SU-DHL-6 (cell line): ENCODE measurements at regions not wholly inside any gene's neighbourhood (a gene's known extent, or its start where the extent isn't known, plus 50 kb on each side); places are given as distances from the start of the nearest gene placed in this dataset.

Experiments
- H2AFZ ChIP-seq: fragments of 200-600 bp; sonication (generic); 2 replicates; pipeline ENCODE4 v1.6.1; 2014; ENCODE audit warnings: low read depth, mild to moderate bottlenecking, moderate library complexity, mixed read lengths, antibody characterized with exemption, low read length; ENCODE audit not compliant: severe bottlenecking
- H3F3A ChIP-seq: fragments of 200-600 bp; shearing (Covaris generic); 2 replicates; pipeline ENCODE4 v1.6.0; 2016; ENCODE audit warnings: antibody characterized with exemption, mild to moderate bottlenecking; ENCODE audit not compliant: insufficient read depth
- H3K27ac ChIP-seq: fragments of 200-600 bp; sonication (generic); 2 replicates; pipeline ENCODE4 v1.5.1; 2016; ENCODE audit warnings: low read depth, mild to moderate bottlenecking, low read length, moderate library complexity, mixed read lengths
- H3K27me3 ChIP-seq: fragments of 200-600 bp; sonication (generic), shearing (Covaris generic); 2 replicates; pipeline ENCODE4 v1.6.0; 2014; ENCODE audit warnings: mild to moderate bottlenecking, low read length
- H3K36me3 ChIP-seq: fragments of 200-600 bp; sonication (generic); 2 replicates; pipeline ENCODE4 v1.6.1; 2014; ENCODE audit warnings: mild to moderate bottlenecking, low read length, mixed read lengths
- H3K4me2 ChIP-seq: fragments of 300-600, 200-600 bp; shearing (Covaris generic), sonication (generic); 2 replicates; pipeline ENCODE4 v1.6.0; 2014; ENCODE audit warnings: low read length, low read depth, mild to moderate bottlenecking; ENCODE audit not compliant: poor library complexity, severe bottlenecking
- H3K4me3 ChIP-seq: fragments of 200-600 bp; sonication (generic); 2 replicates; pipeline ENCODE4 v1.5.1; 2014; ENCODE audit warnings: antibody characterized with exemption, low read length, mild to moderate bottlenecking, mixed read lengths; ENCODE audit not compliant: insufficient read depth, poor library complexity, severe bottlenecking
- H3K79me2 ChIP-seq: fragments of 200-600 bp; sonication (generic); 2 replicates; pipeline ENCODE4 v1.6.1; 2014; ENCODE audit warnings: mild to moderate bottlenecking, low read length, moderate library complexity; ENCODE audit not compliant: insufficient read depth
- H3K9ac ChIP-seq: fragments of 200-600 bp; sonication (generic); 2 replicates; pipeline ENCODE4 v1.7.0; 2014; ENCODE audit warnings: mild to moderate bottlenecking, low read length
- H3K9me2 ChIP-seq: fragments of 200-600 bp; sonication (generic); replicated peaks from 2 replicates; pipeline ENCODE4 v1.6.1; 2014; ENCODE audit warnings: low read length; ENCODE audit not compliant: insufficient read depth
- H3K9me3 ChIP-seq: fragments of 200-600 bp; sonication (generic); 2 replicates; pipeline ENCODE4 v1.6.1; 2014; ENCODE audit warnings: low read length, mixed read lengths; ENCODE audit not compliant: insufficient read depth
- H4K20me1 ChIP-seq: fragments of 200-600 bp; sonication (generic); 2 replicates; pipeline ENCODE4 v1.6.1; 2014; ENCODE audit warnings: low read depth, mild to moderate bottlenecking, antibody characterized with exemption, low read length, moderate library complexity, mixed read lengths
- EZH2phosphoT487 ChIP-seq: fragments of 200-600 bp; sonication (generic), shearing (Covaris generic); conservative IDR thresholded peaks from 2 replicates; pipeline ENCODE4 v1.6.1; 2018; ENCODE audit warnings: mild to moderate bottlenecking, antibody characterized with exemption, low read length, moderate library complexity, mixed read lengths
- TF ChIP-seq, protein P1 (sequence below): fragments of 200-600 bp; sonication (generic); IDR thresholded peaks from one replicate; pipeline ENCODE4 v1.5.1; 2017; ENCODE audit warnings: antibody characterized with exemption, mild to moderate bottlenecking, low read length, moderate library complexity; ENCODE audit not compliant: insufficient read depth, poor library complexity, severe bottlenecking

- H2AFZ ChIP-seq = no peak overlapping the region
- H4K20me1 ChIP-seq = no peaks in the 10 kb centered on the region
- H3K27me3 ChIP-seq = no peaks in the 10 kb centered on the region
- no peak overlapping the region for H3K27ac ChIP-seq
- H3K9ac ChIP-seq = no peak overlapping the region
- H3K9me3 ChIP-seq = no peaks in the 10 kb centered on the region
- TF ChIP-seq, protein P1, sequence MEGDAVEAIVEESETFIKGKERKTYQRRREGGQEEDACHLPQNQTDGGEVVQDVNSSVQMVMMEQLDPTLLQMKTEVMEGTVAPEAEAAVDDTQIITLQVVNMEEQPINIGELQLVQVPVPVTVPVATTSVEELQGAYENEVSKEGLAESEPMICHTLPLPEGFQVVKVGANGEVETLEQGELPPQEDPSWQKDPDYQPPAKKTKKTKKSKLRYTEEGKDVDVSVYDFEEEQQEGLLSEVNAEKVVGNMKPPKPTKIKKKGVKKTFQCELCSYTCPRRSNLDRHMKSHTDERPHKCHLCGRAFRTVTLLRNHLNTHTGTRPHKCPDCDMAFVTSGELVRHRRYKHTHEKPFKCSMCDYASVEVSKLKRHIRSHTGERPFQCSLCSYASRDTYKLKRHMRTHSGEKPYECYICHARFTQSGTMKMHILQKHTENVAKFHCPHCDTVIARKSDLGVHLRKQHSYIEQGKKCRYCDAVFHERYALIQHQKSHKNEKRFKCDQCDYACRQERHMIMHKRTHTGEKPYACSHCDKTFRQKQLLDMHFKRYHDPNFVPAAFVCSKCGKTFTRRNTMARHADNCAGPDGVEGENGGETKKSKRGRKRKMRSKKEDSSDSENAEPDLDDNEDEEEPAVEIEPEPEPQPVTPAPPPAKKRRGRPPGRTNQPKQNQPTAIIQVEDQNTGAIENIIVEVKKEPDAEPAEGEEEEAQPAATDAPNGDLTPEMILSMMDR = no peak
- no peak for TF ChIP-seq EZH2phosphoT487
- H3F3A ChIP-seq = no peaks in the 10 kb centered on the region
- no peaks in the 10 kb centered on the region for H3K36me3 ChIP-seq
- no peak overlapping the region for H3K4me3 ChIP-seq
- H3K4me2 ChIP-seq = no peak overlapping the region
- no peaks in the 10 kb centered on the region for H3K79me2 ChIP-seq
- no peaks in the 10 kb centered on the region for H3K9me2 ChIP-seq
Observed at GRCh38 chr6:8785223-8785622, 349.9 kb upstream of the SLC35B3 start.

DNA sequence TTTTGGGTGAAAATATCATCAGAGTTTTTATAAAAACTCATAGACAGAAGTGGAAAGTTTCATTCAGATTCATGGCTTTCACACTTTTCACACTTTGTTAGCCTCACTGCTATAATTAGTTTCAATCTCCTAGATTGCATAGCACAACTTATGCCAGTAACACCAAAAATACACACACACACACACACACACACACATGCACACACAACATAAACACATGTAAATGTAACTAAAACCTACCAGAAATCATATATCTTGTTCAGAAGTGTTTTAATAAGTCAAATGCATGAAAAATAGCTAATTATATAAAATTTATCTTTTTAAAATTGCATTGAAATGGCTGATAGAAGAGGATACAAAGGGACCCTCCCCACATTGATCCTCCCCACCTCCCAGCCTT, 347.8 kb upstream of the SLC35B3 start:
- no peaks in the 10 kb centered on the region for H3K36me3 ChIP-seq
- H3K27me3 ChIP-seq = no peaks in the 10 kb centered on the region
- H3K9ac ChIP-seq = no peak overlapping the region
- H4K20me1 ChIP-seq = no peaks in the 10 kb centered on the region
- no peaks in the 10 kb centered on the region for H3K9me2 ChIP-seq
- TF ChIP-seq, protein P1 = no peak
- no peak for TF ChIP-seq EZH2phosphoT487
- H3F3A ChIP-seq = no peaks in the 10 kb centered on the region
- no peaks in the 10 kb centered on the region for H3K9me3 ChIP-seq
- no peak overlapping the region for H3K4me3 ChIP-seq
- H2AFZ ChIP-seq = no peak overlapping the region
- H3K27ac ChIP-seq = no peak overlapping the region
- H3K79me2 ChIP-seq = no peaks in the 10 kb centered on the region
- no peak overlapping the region for H3K4me2 ChIP-seq

DNA sequence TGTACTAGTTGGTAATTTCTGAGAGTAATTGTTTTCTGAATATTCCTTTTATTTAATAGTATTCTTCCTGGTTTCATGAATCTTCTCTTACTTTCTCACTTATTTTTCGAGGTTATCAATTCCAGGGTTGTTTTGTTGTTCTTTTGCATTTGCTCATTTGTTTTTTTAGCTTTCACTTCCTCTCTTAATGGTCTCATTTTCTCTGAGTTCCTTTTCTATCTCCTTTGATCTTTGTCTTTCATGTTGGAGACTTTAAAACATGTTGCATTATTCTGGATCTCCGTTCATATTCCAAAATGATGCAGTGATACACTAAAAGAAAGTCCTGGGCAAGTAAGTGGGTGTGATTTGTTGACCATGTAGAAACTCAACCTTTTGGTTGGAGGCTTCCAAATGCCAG, 345.3 kb upstream of the SLC35B3 start:
- no peaks in the 10 kb centered on the region for H3K36me3 ChIP-seq

More for the DNA sequence above, 345.3 kb upstream of the SLC35B3 start:
- no peaks in the 10 kb centered on the region for H3K9me3 ChIP-seq
- H3K4me2 ChIP-seq = no peak overlapping the region
- TF ChIP-seq EZH2phosphoT487 = no peak
- TF ChIP-seq, protein P1 = no peak
- no peak overlapping the region for H3K27ac ChIP-seq
- H3K9me2 ChIP-seq = no peaks in the 10 kb centered on the region
- no peaks in the 10 kb centered on the region for H4K20me1 ChIP-seq
- no peaks in the 10 kb centered on the region for H3F3A ChIP-seq
- no peaks in the 10 kb centered on the region for H3K27me3 ChIP-seq
- no peak overlapping the region for H3K4me3 ChIP-seq
- no peaks in the 10 kb centered on the region for H3K79me2 ChIP-seq
- H3K9ac ChIP-seq = no peak overlapping the region
- no peak overlapping the region for H2AFZ ChIP-seq
